Thoracic aorta (tissue), 2 donors: ENCODE measurements at regions not wholly inside any gene's neighbourhood (a gene's known extent, or its start where the extent isn't known, plus 50 kb on each side); places are given as distances from the start of the nearest gene placed in this dataset.

Experiments
- ATAC-seq: fragments of 150-250 bp; one replicate; pipeline ENCODE4 v1.8.0; 2017; ENCODE audit warnings: low read depth; ENCODE audit not compliant: insufficient number of reproducible peaks, low FRiP score
- DNase-seq: peaks from one replicate; pipeline ENCODE4 v3.0.0-alpha.2; 2020; ENCODE audit warnings: low spot score
- H3K27ac ChIP-seq, 2 donors: fragments of 200-600 bp; sonication (generic); 1 replicate in 1 of 2; 2 replicates in 1 of 2; pipeline ENCODE4 v1.5.1; 2016; ENCODE audit warnings: mild to moderate bottlenecking in 2 of 2, moderate library complexity in 2 of 2
- H3K27me3 ChIP-seq: fragments of 200-600 bp; sonication (generic); replicated peaks from 2 replicates; pipeline ENCODE4 v1.6.0; 2016; ENCODE audit warnings: mild to moderate bottlenecking; ENCODE audit not compliant: insufficient read depth
- H3K36me3 ChIP-seq: fragments of 200-600 bp; sonication (generic); one replicate; pipeline ENCODE4 v1.5.1; 2016
- H3K4me1 ChIP-seq, 2 donors: fragments of 200-600 bp; sonication (generic); 1 replicate in 1 of 2; 2 replicates in 1 of 2; pipeline versions ENCODE4 v1.5.1 to v1.6.0; 2016; ENCODE audit warnings: low read depth in 2 of 2, mild to moderate bottlenecking in 1 of 2; ENCODE audit not compliant: control insufficient read depth in 1 of 2
- H3K4me3 ChIP-seq: fragments of 200-600 bp; sonication (generic); 2 replicates; pipeline ENCODE4 v1.5.1; 2016; ENCODE audit warnings: mild to moderate bottlenecking
- H3K9me3 ChIP-seq: fragments of 200-600 bp; sonication (generic); 2 replicates; pipeline ENCODE4 v1.5.1; 2016
- CTCF ChIP-seq: fragments of 200-600 bp; sonication (generic); IDR thresholded peaks from one replicate; pipeline ENCODE4 v1.5.1; 2019; ENCODE audit warnings: antibody characterized with exemption

DNA sequence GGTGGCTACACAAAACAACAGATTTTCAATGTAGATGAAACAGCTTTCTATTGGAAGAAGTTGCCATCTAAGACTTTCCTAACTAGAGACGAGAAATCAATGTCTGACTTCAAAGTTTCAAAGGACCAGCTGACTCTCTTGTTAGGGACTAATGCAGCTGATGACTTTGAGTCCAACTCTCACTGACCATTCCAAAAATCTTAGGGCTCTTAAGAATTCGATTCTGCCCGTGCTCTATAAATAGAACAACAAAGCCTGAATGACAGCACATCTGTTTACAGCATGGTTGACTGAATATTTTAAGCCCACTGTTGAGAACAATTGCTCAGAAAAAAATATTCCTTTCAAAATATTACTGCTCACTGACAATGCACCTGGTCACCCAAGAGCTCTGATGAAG is 202.4 kb upstream of the PRICKLE2 start:
- Histone ChIP-seq H3K27ac (no peak overlapping the region), H3K27me3 (no peaks in the 10 kb centered on the region), H3K4me3 (no peak overlapping the region), H3K36me3 (no peaks in the 10 kb centered on the region), H3K4me1 (no peaks in the 10 kb centered on the region), H3K9me3 (no peaks in the 10 kb centered on the region)
- DNase-seq (no peak), ATAC-seq (no peak)
- TF ChIP-seq CTCF, result no peak

GRCh38 chr3:64426551-64426950 is 201.3 kb upstream of the PRICKLE2 start:
- Histone ChIP-seq H3K27me3 (no peaks in the 10 kb centered on the region), H3K27ac (no peak overlapping the region), H3K4me3 (no peak overlapping the region), H3K4me1 (no peaks in the 10 kb centered on the region), H3K36me3 (no peaks in the 10 kb centered on the region), H3K9me3 (no peaks in the 10 kb centered on the region)
- DNase-seq (no peak), ATAC-seq (no peak)
- TF ChIP-seq CTCF, result no peak

- no peaks in the 10 kb centered on the region for H3K27me3 ChIP-seq
- no peaks in the 10 kb centered on the region for H3K9me3 ChIP-seq
- H3K36me3 ChIP-seq, result no peaks in the 10 kb centered on the region
- H3K4me3 ChIP-seq, result no peak overlapping the region
- no peaks in the 10 kb centered on the region for H3K4me1 ChIP-seq
- no peak for TF ChIP-seq CTCF
- ATAC-seq (no peak), DNase-seq (no peak)
- H3K27ac ChIP-seq, result no peak overlapping the region
Measured at GRCh38 chr3:64422932-64423331, 197.7 kb upstream of the PRICKLE2 start.

DNA sequence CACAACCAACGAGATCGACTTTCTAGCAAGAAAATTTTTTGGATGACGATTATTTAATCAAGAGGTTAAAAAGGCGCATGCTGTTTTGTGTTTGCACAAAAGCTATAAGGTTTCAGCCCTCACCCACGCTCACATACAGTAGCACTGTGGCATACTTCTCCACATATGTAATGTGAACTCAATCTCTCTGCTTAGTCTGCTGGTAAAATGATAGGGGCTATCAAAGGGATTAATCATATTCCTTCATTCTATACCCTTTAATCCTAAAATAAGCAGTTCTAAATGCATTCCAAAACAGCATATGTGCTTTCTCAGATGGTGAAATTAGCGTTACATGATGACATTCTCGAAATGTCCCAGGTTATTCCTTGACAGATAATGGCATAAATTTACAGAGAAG is 196.9 kb upstream of the PRICKLE2 start:
- Histone ChIP-seq H3K4me3 (no peak overlapping the region), H3K36me3 (no peaks in the 10 kb centered on the region), H3K4me1 (no peaks in the 10 kb centered on the region), H3K27ac (no peak overlapping the region), H3K9me3 (no peaks in the 10 kb centered on the region), H3K27me3 (no peaks in the 10 kb centered on the region)
- DNase-seq (no peak), ATAC-seq (no peak)
- no peak for TF ChIP-seq CTCF

DNA sequence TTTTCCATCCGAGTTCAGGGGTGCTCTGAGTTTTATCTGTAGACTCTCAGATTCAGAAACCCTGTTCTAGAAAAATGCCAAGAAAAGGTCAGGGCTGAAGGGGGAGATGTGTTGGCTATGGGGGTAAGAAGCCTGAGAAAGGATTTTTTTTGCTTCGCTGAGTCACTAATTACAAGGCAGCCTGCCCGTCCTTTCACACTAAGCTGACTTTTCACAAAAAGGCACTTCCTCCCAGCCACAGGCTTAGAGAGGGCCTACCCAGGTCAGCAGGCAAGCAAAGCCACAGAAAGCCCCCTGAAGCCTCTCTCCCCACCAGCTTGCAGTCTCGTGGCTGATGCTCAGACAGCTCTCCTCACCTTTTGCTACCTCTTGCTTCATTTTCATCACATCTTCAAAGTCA is 192.6 kb upstream of the PRICKLE2 start:
- no peak overlapping the region for H3K27ac ChIP-seq
- no peak overlapping the region for H3K4me3 ChIP-seq
- no peaks in the 10 kb centered on the region for H3K36me3 ChIP-seq
- no peaks in the 10 kb centered on the region for H3K4me1 ChIP-seq
- DNase-seq (no peak), ATAC-seq (no peak)
- no peaks in the 10 kb centered on the region for H3K27me3 ChIP-seq
- H3K9me3 ChIP-seq, result no peaks in the 10 kb centered on the region
- TF ChIP-seq CTCF, result no peak
